HCT116 (cell line): ENCODE measurements at regions not wholly inside any gene's neighbourhood (a gene's known extent, or its start where the extent isn't known, plus 50 kb on each side); places are given as distances from the start of the nearest gene placed in this dataset.

Source experiments
- ATAC-seq: fragments of 200-7000 bp; cut with Tn5 transposase; 2 replicates; pipeline ENCODE4 v1.9.1; 2020; ENCODE audit warnings: mild to moderate bottlenecking, moderate library complexity
- BruUV-seq: library from RNA; stranded (reverse); fragments of 400-500 nt; replicated peaks from 2 replicates; lab custom pipeline; 2021; lab: Mats Ljungman, UMichigan
- CTCF ChIA-PET: fragments of 300-600 bp; sonication (Branson Sonifier 250); formaldehyde crosslinking; loops from one replicate; lab custom pipeline; 2021; ENCODE audit warnings: antibody characterized with exemption; lab: Charles Lee
- POLR2A ChIA-PET: fragments of 300-600, 350-600 bp; sonication (Branson Sonifier 250); formaldehyde crosslinking; loops from one replicate; lab custom pipeline; 2021; ENCODE audit warnings: antibody characterized with exemption; lab: Charles Lee
- RAD21 ChIA-PET, 2 experiments: fragments of 300-600 bp; sonication (Branson Sonifier 250); formaldehyde crosslinking; loops; one replicate each; lab custom pipeline; 2023; ENCODE audit warnings: low total read pairs in 2 of 2; ENCODE audit not compliant: uncharacterized antibody in 2 of 2, unreplicated experiment in 2 of 2, low non-redundant PET in 1 of 2; lab: Charles Lee
- DNase-seq: peaks from one replicate; pipeline ENCODE4 v3.0.0-alpha.2; 2010; ENCODE audit warnings: low read depth, low spot score
- H2AFZ ChIP-seq: fragments of 200-600 bp; shearing (Covaris generic), sonication (generic); 2 replicates; pipeline ENCODE4 v1.6.1; 2017; ENCODE audit warnings: low read depth, mixed run types, mixed read lengths, antibody characterized with exemption, low read length; ENCODE audit not compliant: poor library complexity, severe bottlenecking
- H3K27ac ChIP-seq: 2 replicates; pipeline ENCODE4 v1.5.1; 2012; ENCODE audit warnings: low read depth, low read length
- H3K27me3 ChIP-seq: fragments of 200-600 bp; sonication (generic); 2 replicates; pipeline ENCODE4 v1.6.1; 2016; ENCODE audit warnings: mixed run types, low read length, mixed read lengths; ENCODE audit not compliant: insufficient read depth
- H3K36me3 ChIP-seq, 2 experiments: fragments of 200-500 bp in 1 of 2; fragments of 200-600 bp in 1 of 2; sonication (Bioruptor generic) in 1 of 2; sonication (generic) in 1 of 2; 2 replicates each; pipeline versions ENCODE4 v1.5.1 to v1.6.1; 2014 to 2016; ENCODE audit warnings: low read length in 2 of 2, inconsistent platforms in 1 of 2, mixed read lengths in 1 of 2, mixed run types in 1 of 2; ENCODE audit not compliant: insufficient read depth in 2 of 2, control insufficient read depth in 1 of 2
- H3K4me1 ChIP-seq, 2 experiments: fragments of 200-600 bp in 1 of 2; sonication (generic) in 1 of 2; 2 replicates each; pipeline versions ENCODE4 v1.5.1 to v1.6.1; 2012 to 2017; ENCODE audit warnings: low read length in 2 of 2, inconsistent platforms in 1 of 2, mild to moderate bottlenecking in 1 of 2, mixed read lengths in 1 of 2, mixed run types in 1 of 2, moderate library complexity in 1 of 2; ENCODE audit not compliant: insufficient read depth in 2 of 2, control insufficient read depth in 1 of 2
- H3K4me2 ChIP-seq: fragments of 200-600 bp; sonication (generic); 2 replicates; pipeline ENCODE4 v1.6.1; 2017; ENCODE audit warnings: mixed run types, low read length, mixed read lengths
- H3K4me3 ChIP-seq, 2 experiments: fragments of 200-600 bp in 1 of 2; sonication (generic) in 1 of 2; replicated peaks in 1 of 2; 2 replicates each; pipeline ENCODE4 v1.5.1; 2011 to 2016; ENCODE audit warnings: low read length in 2 of 2, control low read depth in 1 of 2, low read depth in 1 of 2, mild to moderate bottlenecking in 1 of 2, mixed read lengths in 1 of 2, mixed run types in 1 of 2
- H3K79me2 ChIP-seq: fragments of 200-600 bp; sonication (generic); 2 replicates; pipeline ENCODE4 v1.6.1; 2017; ENCODE audit warnings: mild to moderate bottlenecking, mixed run types, low read length, moderate library complexity, mixed read lengths; ENCODE audit not compliant: insufficient read depth
- H3K9ac ChIP-seq: fragments of 200-600 bp; sonication (generic); 2 replicates; pipeline ENCODE4 v1.6.1; 2016; ENCODE audit warnings: low read length, mixed read lengths
- H3K9me2 ChIP-seq: fragments of 200-600 bp; sonication (generic), shearing (Covaris generic); 2 replicates; pipeline ENCODE4 v1.6.1; 2017; ENCODE audit warnings: mixed run types, mild to moderate bottlenecking, moderate library complexity; ENCODE audit not compliant: insufficient read depth
- H3K9me3 ChIP-seq, 2 experiments: fragments of 200-500 bp in 1 of 2; fragments of 200-600 bp in 1 of 2; sonication (Bioruptor generic) in 1 of 2; sonication (generic) in 1 of 2; 2 replicates each; pipeline ENCODE4 v1.6.1; 2014 to 2017; ENCODE audit warnings: low read length in 2 of 2, mixed read lengths in 2 of 2, inconsistent platforms in 1 of 2, low read depth in 1 of 2, mild to moderate bottlenecking in 1 of 2, mixed run types in 1 of 2, moderate library complexity in 1 of 2; ENCODE audit not compliant: control insufficient read depth in 1 of 2, insufficient read depth in 1 of 2
- H4K20me1 ChIP-seq: fragments of 200-600 bp; sonication (generic), shearing (Covaris generic); 2 replicates; pipeline ENCODE4 v1.6.1; 2017; ENCODE audit warnings: mixed run types, mild to moderate bottlenecking, moderate library complexity; ENCODE audit not compliant: insufficient read depth
- CEBPB ChIP-seq: IDR thresholded peaks from 2 replicates; pipeline ENCODE4 v1.6.1; 2012; ENCODE audit warnings: low read depth
- ELF1 ChIP-seq: IDR thresholded peaks from 2 replicates; pipeline ENCODE4 v1.6.1; 2012; ENCODE audit warnings: low read depth, borderline replicate concordance
- MAX ChIP-seq: IDR thresholded peaks from 2 replicates; pipeline ENCODE4 v1.6.1; 2012
- POLR2A ChIP-seq: IDR thresholded peaks from 2 replicates; pipeline ENCODE4 v1.7.0; 2011; ENCODE audit warnings: borderline replicate concordance; ENCODE audit not compliant: insufficient read depth, insufficient read length; ENCODE audit errors: extremely low read depth
- SIN3A ChIP-seq: IDR thresholded peaks from 2 replicates; pipeline ENCODE4 v1.6.1; 2012; ENCODE audit warnings: low read depth
- SRF ChIP-seq: IDR thresholded peaks from 2 replicates; pipeline ENCODE4 v1.6.1; 2012; ENCODE audit warnings: low read depth
- TCF7L2 ChIP-seq: IDR thresholded peaks from 2 replicates; pipeline ENCODE4 v1.7.0; 2011; ENCODE audit warnings: borderline replicate concordance, inconsistent platforms; ENCODE audit not compliant: insufficient read depth, insufficient read length; ENCODE audit errors: extremely low read depth
- ZBTB33 ChIP-seq: IDR thresholded peaks from 2 replicates; pipeline ENCODE4 v1.6.1; 2011; ENCODE audit warnings: mild to moderate bottlenecking, low read length, moderate library complexity; ENCODE audit not compliant: insufficient replicate concordance; ENCODE audit errors: extremely low read depth
- intact Hi-C: fragments of 100-400 bp; cut with micrococcal nuclease; formaldehyde crosslinking; loops from 2 replicates; pipeline ENCODE4 v1.10.0; 2022
- TF ChIP-seq, protein P1 (sequence below), 3 experiments: fragments of 200-600 bp in 1 of 3; sonication (generic) in 1 of 3; IDR thresholded peaks in 2 of 3; conservative IDR thresholded peaks in 1 of 3; 2 replicates each; pipeline ENCODE4 v1.5.1; 2012 to 2017; ENCODE audit warnings: low read depth in 2 of 3, low read length in 2 of 3, antibody characterized with exemption in 1 of 3, borderline replicate concordance in 1 of 3, control low read depth in 1 of 3, mild to moderate bottlenecking in 1 of 3, mixed read lengths in 1 of 3, mixed run types in 1 of 3, moderate library complexity in 1 of 3; ENCODE audit not compliant: insufficient read depth in 1 of 3

- H3K4me3 ChIP-seq: no peak overlapping the region
- ChIA-PET RAD21 (no interaction called here), CTCF (no interaction called here), POLR2A (no interaction called here)
- H4K20me1 ChIP-seq: no peaks in the 10 kb centered on the region
- H3K36me3 ChIP-seq: no peaks in the 10 kb centered on the region
- no peak overlapping the region for H3K27ac ChIP-seq
- TF ChIP-seq ZBTB33 (no peak), CEBPB (no peak), MAX (no peak), POLR2A (no peak)
- intact Hi-C loops: no loop called here
- ATAC-seq (no peak), DNase-seq (no peak)
- no peaks in the 10 kb centered on the region for H3K9me3 ChIP-seq
- no peaks in the 10 kb centered on the region for H3K4me1 ChIP-seq
- H3K27me3 ChIP-seq: no peaks in the 10 kb centered on the region
- BruUV-seq: no TSS peak
- no peaks in the 10 kb centered on the region for H3K9me2 ChIP-seq
- H3K4me2 ChIP-seq: no peak overlapping the region
- no peaks in the 10 kb centered on the region for H3K79me2 ChIP-seq
- H3K9ac ChIP-seq: no peak overlapping the region
- H2AFZ ChIP-seq: no peak overlapping the region
Observed at GRCh38 chr6:134557509-134557908, 239.6 kb upstream of the SGK1 start.

DNA sequence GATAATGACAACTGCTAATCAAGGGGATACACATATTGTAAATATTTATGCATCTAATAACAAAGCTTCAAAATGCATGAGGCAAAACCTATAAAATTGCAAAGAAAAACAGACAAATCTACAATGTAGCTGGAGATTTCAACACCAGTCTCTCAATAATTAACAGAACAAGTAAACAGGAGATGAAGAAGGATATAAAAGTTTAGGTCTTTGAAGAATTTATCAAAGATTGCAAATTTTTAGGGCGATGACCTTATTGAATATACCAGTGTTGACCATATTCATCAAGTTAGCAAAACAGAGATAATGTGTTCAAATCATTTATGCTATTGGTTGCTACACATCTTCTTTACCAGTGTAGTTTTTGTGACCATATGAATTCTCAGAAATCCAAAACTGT is 237.8 kb upstream of the SGK1 start:
- H4K20me1 ChIP-seq: no peaks in the 10 kb centered on the region
- no peak overlapping the region for H3K27ac ChIP-seq
- TF ChIP-seq ZBTB33 (no peak), ELF1 (no peak), TCF7L2 (no peak), SIN3A (no peak), SRF (no peak)
- TF ChIP-seq, protein P1, sequence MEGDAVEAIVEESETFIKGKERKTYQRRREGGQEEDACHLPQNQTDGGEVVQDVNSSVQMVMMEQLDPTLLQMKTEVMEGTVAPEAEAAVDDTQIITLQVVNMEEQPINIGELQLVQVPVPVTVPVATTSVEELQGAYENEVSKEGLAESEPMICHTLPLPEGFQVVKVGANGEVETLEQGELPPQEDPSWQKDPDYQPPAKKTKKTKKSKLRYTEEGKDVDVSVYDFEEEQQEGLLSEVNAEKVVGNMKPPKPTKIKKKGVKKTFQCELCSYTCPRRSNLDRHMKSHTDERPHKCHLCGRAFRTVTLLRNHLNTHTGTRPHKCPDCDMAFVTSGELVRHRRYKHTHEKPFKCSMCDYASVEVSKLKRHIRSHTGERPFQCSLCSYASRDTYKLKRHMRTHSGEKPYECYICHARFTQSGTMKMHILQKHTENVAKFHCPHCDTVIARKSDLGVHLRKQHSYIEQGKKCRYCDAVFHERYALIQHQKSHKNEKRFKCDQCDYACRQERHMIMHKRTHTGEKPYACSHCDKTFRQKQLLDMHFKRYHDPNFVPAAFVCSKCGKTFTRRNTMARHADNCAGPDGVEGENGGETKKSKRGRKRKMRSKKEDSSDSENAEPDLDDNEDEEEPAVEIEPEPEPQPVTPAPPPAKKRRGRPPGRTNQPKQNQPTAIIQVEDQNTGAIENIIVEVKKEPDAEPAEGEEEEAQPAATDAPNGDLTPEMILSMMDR (IDR thresholded peaks at IDR 0.05 in 2 of 3, conservative IDR thresholded peaks at IDR 0.05 in 1 of 3; ENCODE audit: borderline replicate concordance in 1 of 3, insufficient read depth in 1 of 3, low read depth in 2 of 3, low read length in 2 of 3): no peak
- no peak for ATAC-seq
- no peaks in the 10 kb centered on the region for H3K27me3 ChIP-seq
- H3K9me2 ChIP-seq: no peaks in the 10 kb centered on the region
- no TSS peak for BruUV-seq
- H2AFZ ChIP-seq: no peak overlapping the region
- H3K4me1 ChIP-seq: peaks cover 0 to 5% of the 10 kb centered on the region in 2 experiments; a peak in 1 of 4 replicates
- no peak for DNase-seq
- no peak overlapping the region for H3K9ac ChIP-seq
- ChIA-PET POLR2A (no interaction called here), RAD21 (no interaction called here), CTCF (no interaction called here)
- H3K4me2 ChIP-seq: no peak overlapping the region
- no peaks in the 10 kb centered on the region for H3K9me3 ChIP-seq
- no peak overlapping the region for H3K4me3 ChIP-seq
- no peaks in the 10 kb centered on the region for H3K36me3 ChIP-seq
- intact Hi-C loops: no loop called here
- H3K79me2 ChIP-seq: no peaks in the 10 kb centered on the region
